HPDE6-E6E7 (cell line): ENCODE measurements at regions not wholly inside any gene's neighbourhood (a gene's known extent, or its start where the extent isn't known, plus 50 kb on each side); places are given as distances from the start of the nearest gene placed in this dataset.
"Not testable (repeated sequence)": the region's sequence is repeated elsewhere in the genome, so short reads cannot be mapped to it uniquely, and the experiment has no call there.

Experiments used
- DNase-seq: peaks from one replicate; pipeline ENCODE4 v3.0.0; 2011; ENCODE audit warnings: missing footprints; ENCODE audit errors: extremely low spot score

- no peak for DNase-seq
Observed at GRCh38 chr1:173342736-173343135, 134.4 kb upstream of the PRDX6 start.

DNA sequence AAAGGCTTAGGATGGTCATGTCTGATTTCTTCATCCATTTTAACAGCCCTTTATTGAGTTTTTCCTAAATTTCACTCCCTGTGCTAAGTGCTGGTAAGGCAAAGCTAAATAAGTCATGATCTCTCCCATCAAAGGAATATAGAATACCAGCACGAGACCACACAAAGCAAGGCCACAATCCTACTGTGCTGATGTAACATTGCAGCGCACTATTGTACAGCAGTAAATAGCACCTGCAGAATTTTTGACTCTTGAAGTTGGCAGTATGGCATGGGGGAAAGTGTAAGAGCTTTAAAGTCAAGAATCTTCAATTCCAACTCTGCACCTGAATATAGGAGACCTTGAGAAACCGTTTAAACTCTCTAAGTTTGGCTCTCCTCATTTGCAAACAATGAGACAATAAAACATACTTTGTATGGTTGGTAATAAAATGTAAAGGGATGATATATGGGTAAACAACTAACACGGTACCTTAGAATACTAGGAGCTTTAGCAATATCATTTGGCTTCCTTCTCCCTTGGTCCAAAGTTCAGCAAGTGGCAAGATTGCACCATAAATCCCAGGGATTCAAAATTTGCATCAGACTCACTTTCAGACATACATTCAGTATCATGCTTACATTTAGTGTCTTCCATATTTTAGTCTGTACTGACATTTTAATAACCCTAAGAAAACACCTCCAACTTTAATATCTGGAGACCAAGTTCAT lies 132.9 kb upstream of the PRDX6 start:
- no peak for DNase-seq

- DNase-seq, result no peak
Observed at GRCh38 chr1:173347282-173347818, 129.8 kb upstream of the PRDX6 start.

DNA sequence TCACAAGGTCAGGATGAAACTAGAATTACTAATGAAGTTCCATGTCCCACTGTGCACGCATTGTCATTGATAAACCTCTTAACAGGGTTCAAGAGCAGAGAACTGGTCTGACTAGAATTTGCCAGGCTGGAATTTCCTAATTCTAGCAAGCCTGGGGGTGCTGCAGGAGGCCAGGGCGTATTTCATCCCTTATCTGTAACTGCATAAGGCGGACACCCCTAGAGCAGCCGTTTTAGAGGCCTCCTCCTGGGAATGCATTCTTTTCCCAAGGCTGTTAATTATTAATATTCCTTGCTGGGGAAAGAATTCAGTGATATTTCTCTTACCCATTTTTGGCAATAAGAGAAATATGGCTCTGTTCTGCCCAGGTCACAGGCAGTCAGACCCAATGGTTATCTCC lies 124.5 kb upstream of the PRDX6 start:
- DNase-seq, result not testable (repeated sequence)

GRCh38 chr1:173353350-173353749 lies 123.8 kb upstream of the PRDX6 start:
- no peak for DNase-seq

GRCh38 chr1:173354937-173355280 lies 122.2 kb upstream of the PRDX6 start:
- DNase-seq, result no peak

DNA sequence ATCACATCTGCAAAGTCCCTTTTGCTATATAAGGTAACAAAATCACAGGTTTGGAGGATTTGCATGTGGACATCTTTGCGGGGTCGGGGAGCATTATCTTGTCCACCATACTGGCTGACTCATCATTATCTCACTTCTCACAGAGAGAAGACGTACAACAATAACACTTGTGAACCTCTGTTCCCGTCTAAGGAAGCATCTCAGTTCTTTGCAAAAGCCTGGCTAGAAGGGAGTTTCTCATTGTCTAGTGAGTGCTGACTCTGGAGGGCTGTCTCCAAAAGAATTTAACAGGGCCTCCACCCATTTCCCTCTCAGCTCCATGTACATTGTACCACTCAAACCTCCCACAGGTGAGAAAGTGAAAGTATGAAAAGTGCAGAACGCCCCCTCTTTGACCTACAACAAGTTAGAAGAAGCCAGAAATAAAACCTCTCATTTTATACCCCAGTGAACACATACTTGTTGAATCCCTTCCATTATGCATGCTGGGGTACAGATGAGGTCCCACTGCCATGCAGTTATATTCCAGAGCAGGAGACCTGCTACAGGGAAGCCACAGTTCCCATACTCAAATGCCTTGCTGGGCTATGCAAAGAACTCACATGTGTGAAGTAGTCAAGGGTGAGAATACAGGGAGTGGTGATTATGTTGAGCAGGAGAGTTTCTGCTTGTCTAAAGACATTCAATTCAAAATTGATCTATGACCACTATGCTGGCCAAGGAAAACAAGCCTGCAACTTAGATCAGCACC lies 121.7 kb upstream of the PRDX6 start:
- DNase-seq, result no peak

DNA sequence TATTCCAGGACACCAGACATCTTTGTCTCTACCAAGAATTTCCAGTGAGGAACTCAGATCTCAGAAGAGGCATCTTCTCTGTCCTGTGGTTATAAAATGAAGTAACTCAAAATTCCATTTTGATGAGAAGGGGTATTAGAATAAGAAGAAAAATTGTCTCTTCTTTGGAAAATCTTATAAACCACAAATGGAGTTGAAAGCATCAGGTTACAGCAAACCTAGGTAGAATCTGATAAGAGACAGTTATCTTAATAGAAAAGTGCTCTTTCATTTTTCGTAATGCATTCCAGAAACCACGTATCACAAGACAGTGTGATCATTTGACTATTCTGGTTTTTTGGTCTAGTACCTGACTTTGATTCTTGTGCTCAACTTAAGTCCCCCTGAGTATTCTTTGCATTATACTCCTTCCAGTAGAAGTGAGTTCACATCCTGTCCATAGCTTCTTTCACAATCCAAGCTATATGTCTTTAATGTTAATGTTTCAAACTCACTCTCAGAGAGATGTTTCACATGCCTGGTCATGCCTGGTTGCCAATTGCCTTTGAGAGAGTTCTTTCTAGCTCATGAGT lies 120.9 kb upstream of the PRDX6 start:
- DNase-seq, result no peak

DNA sequence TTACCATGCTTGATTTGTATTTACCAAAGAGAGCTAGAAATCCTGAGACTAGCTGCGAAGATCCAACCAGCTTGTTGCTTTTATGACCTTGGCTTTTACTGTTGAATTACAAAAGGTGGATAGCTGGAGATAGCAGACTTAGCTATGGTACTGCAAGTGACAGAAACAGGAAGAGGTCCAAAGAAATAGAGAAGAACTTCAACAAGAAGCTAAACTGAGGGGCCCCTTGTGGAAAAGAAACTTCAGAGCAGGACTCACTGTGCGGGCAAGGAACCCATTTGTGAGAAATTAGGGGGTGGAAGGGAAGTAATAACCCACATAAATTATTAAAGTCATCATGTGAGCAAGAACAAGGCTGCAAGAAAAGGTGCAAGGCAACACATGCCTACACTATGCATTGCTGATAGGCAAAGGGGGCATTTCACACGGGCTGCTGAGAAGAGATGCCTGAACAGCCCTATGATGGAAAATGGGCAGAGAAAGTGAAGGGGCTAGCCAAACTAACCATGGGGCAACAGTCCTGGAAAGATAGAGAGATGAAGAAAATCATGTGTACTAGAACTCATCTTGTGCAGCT lies 116.6 kb upstream of the PRDX6 start:
- no peak for DNase-seq

- no peak for DNase-seq
Observed at GRCh38 chr1:173362543-173362942, 114.6 kb upstream of the PRDX6 start.

- no peak for DNase-seq
Observed at GRCh38 chr1:173364827-173365226, 112.3 kb upstream of the PRDX6 start.

- no peak for DNase-seq
Observed at GRCh38 chr1:173365341-173365740, 111.8 kb upstream of the PRDX6 start.

DNA sequence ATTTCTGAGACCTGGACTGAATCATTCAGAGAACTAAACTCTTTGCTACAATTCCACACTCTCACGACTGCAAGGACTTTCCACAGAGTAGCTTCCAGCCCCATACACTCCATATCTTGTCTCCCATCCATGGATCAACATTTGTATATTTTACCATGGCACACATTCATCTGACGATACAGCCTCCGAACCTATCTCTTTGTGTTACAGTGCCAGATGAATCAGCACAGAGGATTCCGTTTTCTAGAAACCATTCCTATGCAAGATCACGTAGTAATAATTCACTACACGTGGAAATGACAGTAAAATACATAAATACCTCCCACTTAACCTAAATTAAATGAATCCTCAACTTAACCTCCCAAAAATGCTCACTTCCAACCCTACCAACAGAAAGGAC lies 110.0 kb upstream of the PRDX6 start:
- DNase-seq, result no peak

- not testable (repeated sequence) for DNase-seq
Observed at GRCh38 chr1:173370586-173370985, 106.5 kb upstream of the PRDX6 start.

- DNase-seq, result not testable (repeated sequence)
Observed at GRCh38 chr1:173376065-173376464, 101.1 kb upstream of the PRDX6 start.

- no peak for DNase-seq
Observed at GRCh38 chr1:173377266-173377665, 99.9 kb upstream of the PRDX6 start.

- no peak for DNase-seq
Observed at GRCh38 chr1:173383351-173383750, 93.8 kb upstream of the PRDX6 start.

- DNase-seq, result no peak
Observed at GRCh38 chr1:173388352-173388751, 88.8 kb upstream of the PRDX6 start.

DNA sequence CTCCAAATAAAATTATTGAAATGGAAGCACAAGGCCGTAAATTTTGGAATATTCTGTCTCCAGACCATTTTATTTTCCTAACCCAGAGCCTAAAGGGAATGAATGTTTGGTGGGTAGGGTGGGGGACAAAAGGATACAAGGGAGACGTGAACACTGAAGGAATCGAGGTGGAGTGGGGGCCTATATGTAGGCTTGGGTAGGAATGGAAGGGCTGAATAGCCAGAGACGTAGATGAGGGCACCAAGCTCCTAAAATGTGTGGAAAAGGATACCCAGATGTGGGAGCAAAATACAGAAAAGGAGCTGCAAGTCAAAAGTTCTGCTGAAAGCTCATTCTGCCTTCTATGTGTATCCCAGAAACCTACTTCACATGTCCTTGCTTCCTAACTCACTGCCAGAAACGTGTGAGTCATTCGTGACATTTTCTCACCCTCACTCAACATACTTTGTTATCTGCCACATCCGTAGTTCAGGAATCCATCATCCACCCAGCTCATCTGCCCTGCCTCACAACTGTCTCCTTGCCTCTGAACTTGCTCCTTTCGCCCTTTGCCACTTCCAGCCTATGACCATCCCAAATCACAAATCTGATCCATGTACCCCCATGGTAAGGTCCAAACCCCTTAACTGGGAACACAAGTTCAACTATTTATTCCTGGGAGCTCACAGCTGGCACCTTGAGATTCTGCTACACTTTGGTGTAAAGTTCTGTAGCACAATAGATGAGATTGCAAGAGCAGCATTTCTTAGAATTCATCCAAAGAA lies 84.1 kb upstream of the PRDX6 start:
- DNase-seq, result peak; percentile 49

DNA sequence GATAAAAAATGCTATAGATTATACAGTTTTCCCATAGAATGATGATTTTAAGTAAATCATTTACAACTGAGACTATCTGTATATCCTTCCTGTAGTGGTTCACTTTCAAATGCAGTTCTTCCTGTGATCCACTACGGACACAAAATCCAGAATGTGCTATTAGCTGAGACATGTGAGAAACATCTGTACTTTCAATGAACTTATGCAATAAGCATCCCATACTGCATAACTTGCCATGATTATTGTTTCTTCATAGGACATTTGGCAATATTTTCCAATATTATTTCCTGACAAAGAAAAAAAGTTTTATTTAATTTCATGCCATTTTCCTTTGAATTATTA lies 83.5 kb upstream of the PRDX6 start:
- DNase-seq, result no peak

DNA sequence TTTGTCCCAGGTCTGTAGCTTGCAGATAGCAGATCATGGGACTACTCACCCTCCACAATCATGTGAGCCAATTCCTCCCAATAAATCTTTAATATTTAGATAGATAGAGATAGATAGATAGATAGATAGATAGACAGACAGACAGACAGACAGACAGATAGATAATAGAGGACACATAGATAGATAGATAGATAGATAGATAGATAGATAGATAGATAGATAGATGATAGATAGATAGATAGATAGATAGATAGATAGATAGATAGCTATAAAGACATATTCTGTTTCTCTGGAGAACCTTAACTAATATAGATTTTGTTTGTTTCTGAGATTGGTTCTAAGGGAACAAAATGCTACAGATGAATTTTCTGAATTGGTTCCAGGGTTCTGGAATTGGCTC lies 82.3 kb upstream of the PRDX6 start:
- not testable (repeated sequence) for DNase-seq

DNA sequence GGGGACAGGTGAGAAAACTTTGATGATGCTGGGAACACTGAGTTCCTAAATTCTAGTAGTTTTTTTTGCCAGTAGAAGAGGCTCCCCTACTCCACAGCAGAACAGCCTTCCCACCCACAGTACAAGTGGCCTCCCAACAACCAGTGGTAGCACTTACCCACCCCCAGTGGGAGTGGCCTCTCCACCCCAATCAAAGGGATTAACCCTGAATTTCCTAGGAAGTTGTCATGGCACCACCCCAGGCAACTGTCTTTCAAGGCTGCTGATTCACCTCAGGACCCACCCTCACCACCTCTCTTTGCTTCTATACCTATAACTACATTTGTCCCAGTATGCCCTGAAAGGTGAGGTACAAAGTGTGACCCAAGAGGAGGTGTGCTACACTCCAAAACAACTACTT lies 81.4 kb upstream of the PRDX6 start:
- DNase-seq, result no peak
